H1 (cell line): ENCODE measurements at regions not wholly inside any gene's neighbourhood (a gene's known extent, or its start where the extent isn't known, plus 50 kb on each side); places are given as distances from the start of the nearest gene placed in this dataset.

Experiments used
- CTCF ChIA-PET: fragments of 300-600 bp; sonication (Branson Sonifier 250); formaldehyde crosslinking; loops from one replicate; lab custom pipeline; 2021; ENCODE audit not compliant: partially characterized antibody; lab: Charles Lee
- POLR2A ChIA-PET: fragments of 300-600 bp; sonication (Branson Sonifier 250); formaldehyde crosslinking; loops from one replicate; lab custom pipeline; 2021; ENCODE audit warnings: inconsistent platforms; ENCODE audit not compliant: partially characterized antibody; lab: Charles Lee
- DNase-seq, 2 experiments: peaks; one replicate each; pipeline versions ENCODE4 v3.0.0 to v3.0.0-alpha.2; 2010 to 2022; ENCODE audit warnings: low spot score in 2 of 2, low read depth in 1 of 2, mixed read lengths in 1 of 2
- FAIRE-seq: peaks from 2 replicates; lab custom pipeline; 2011; peaks lifted over from hg19 to GRCh38; lab: Jason Lieb, UNC
- H2AFZ ChIP-seq: 2 replicates; pipeline ENCODE4 v1.8.1; 2012; ENCODE audit warnings: low read length, inconsistent platforms
- H2AK5ac ChIP-seq: 2 replicates; pipeline ENCODE4 v1.6.1; 2013; ENCODE audit warnings: low read depth, low read length
- H2BK120ac ChIP-seq: replicated peaks from 2 replicates; pipeline ENCODE3; 2013; ENCODE audit warnings: low read depth, low read length, inconsistent platforms
- H2BK12ac ChIP-seq: 2 replicates; pipeline ENCODE4 v1.6.1; 2013; ENCODE audit warnings: low read depth, low read length
- H2BK15ac ChIP-seq: 2 replicates; pipeline ENCODE4 v1.6.1; 2013; ENCODE audit warnings: low read length
- H2BK20ac ChIP-seq: 2 replicates; pipeline ENCODE4 v1.6.1; 2013; ENCODE audit warnings: low read length
- H2BK5ac ChIP-seq: 2 replicates; pipeline ENCODE4 v1.6.1; 2013; ENCODE audit warnings: low read depth, low read length
- H3K14ac ChIP-seq: 2 replicates; pipeline ENCODE4 v1.6.1; 2013; ENCODE audit warnings: inconsistent platforms; ENCODE audit not compliant: insufficient read length
- H3K18ac ChIP-seq: 2 replicates; pipeline ENCODE4 v1.6.1; 2013; ENCODE audit warnings: low read length; ENCODE audit errors: extremely low read depth
- H3K23ac ChIP-seq: 2 replicates; pipeline ENCODE4 v1.6.1; 2013; ENCODE audit warnings: inconsistent platforms; ENCODE audit not compliant: insufficient read length
- H3K23me2 ChIP-seq: 2 replicates; pipeline ENCODE4 v1.6.1; 2013; ENCODE audit warnings: low read depth, low read length
- H3K27ac ChIP-seq: 2 replicates; pipeline ENCODE4 v1.6.1; 2011; ENCODE audit warnings: low read depth, low read length, inconsistent platforms
- H3K27me3 ChIP-seq, 4 experiments: replicated peaks in 1 of 4; 1 replicate in 1 of 4; 2 replicates in 3 of 4; pipeline versions ENCODE4 v1.6.1 to v1.8.1; 2011 to 2013; ENCODE audit warnings: low read length in 3 of 4, mild to moderate bottlenecking in 3 of 4, inconsistent platforms in 2 of 4, mixed read lengths in 2 of 4, moderate library complexity in 1 of 4; ENCODE audit not compliant: control insufficient read depth in 3 of 4, insufficient read depth in 3 of 4; ENCODE audit errors: extremely low read depth in 1 of 4
- H3K36me3 ChIP-seq, 4 experiments: 2 replicates each; pipeline versions ENCODE4 v1.6.1 to v1.8.1; 2011 to 2013; ENCODE audit warnings: mild to moderate bottlenecking in 4 of 4, low read length in 3 of 4, moderate library complexity in 2 of 4, control low read depth in 1 of 4, inconsistent platforms in 1 of 4; ENCODE audit not compliant: insufficient read depth in 4 of 4, control insufficient read depth in 2 of 4
- H3K4ac ChIP-seq: replicated peaks from 2 replicates; pipeline ENCODE3; 2013; ENCODE audit warnings: low read length, low read depth, mixed read lengths, inconsistent platforms; ENCODE audit not compliant: insufficient read length
- H3K4me1 ChIP-seq, 4 experiments: replicated peaks in 1 of 4; 1 replicate in 1 of 4; 2 replicates in 3 of 4; pipeline versions ENCODE4 v1.6.1 to v1.8.1; 2011 to 2013; ENCODE audit warnings: low read length in 3 of 4, inconsistent platforms in 2 of 4, mixed read lengths in 1 of 4; ENCODE audit not compliant: insufficient read depth in 4 of 4, control insufficient read depth in 3 of 4
- H3K4me2 ChIP-seq, 2 experiments: 2 replicates each; pipeline versions ENCODE4 v1.6.1 to v1.8.1; 2011 to 2013; ENCODE audit warnings: low read depth in 2 of 2, low read length in 2 of 2, control low read depth in 1 of 2, inconsistent platforms in 1 of 2, mild to moderate bottlenecking in 1 of 2; ENCODE audit not compliant: insufficient read depth in 1 of 2
- H3K4me3 ChIP-seq, 4 experiments: fragments of 200-600, 300-600 bp in 1 of 4; sonication (generic), shearing (Covaris generic), sonication (Bioruptor Twin) in 1 of 4; 2 replicates each; pipeline versions ENCODE4 v1.5.1 to v1.8.1; 2011 to 2016; ENCODE audit warnings: low read length in 4 of 4, low read depth in 3 of 4, control low read depth in 2 of 4, inconsistent platforms in 2 of 4, mild to moderate bottlenecking in 2 of 4, mixed read lengths in 1 of 4, moderate library complexity in 1 of 4; ENCODE audit not compliant: insufficient read depth in 2 of 4; ENCODE audit errors: extremely low read depth in 1 of 4
- H3K56ac ChIP-seq: replicated peaks from 2 replicates; pipeline ENCODE3; 2013; ENCODE audit warnings: low read depth, mild to moderate bottlenecking, mixed read lengths, low read length, inconsistent platforms; ENCODE audit not compliant: insufficient read length
- H3K79me1 ChIP-seq: 2 replicates; pipeline ENCODE4 v1.6.1; 2013; ENCODE audit warnings: low read depth, low read length, control low read depth
- H3K79me2 ChIP-seq, 2 experiments: 2 replicates each; pipeline versions ENCODE4 v1.6.1 to v1.8.1; 2012 to 2013; ENCODE audit warnings: low read length in 2 of 2, mild to moderate bottlenecking in 2 of 2, inconsistent platforms in 1 of 2; ENCODE audit not compliant: insufficient read depth in 2 of 2, control insufficient read depth in 1 of 2
- H3K9ac ChIP-seq, 4 experiments: replicated peaks in 1 of 4; 1 replicate in 1 of 4; 2 replicates in 3 of 4; pipeline versions ENCODE4 v1.6.1 to v1.8.1; 2011 to 2013; ENCODE audit warnings: low read depth in 3 of 4, low read length in 3 of 4, control low read depth in 2 of 4, mild to moderate bottlenecking in 2 of 4, moderate library complexity in 2 of 4, inconsistent platforms in 1 of 4; ENCODE audit errors: extremely low read depth in 1 of 4
- H3K9me3 ChIP-seq, 2 experiments: 2 replicates each; pipeline versions ENCODE4 v1.6.1 to v1.8.1; 2012 to 2013; ENCODE audit warnings: mild to moderate bottlenecking in 2 of 2, moderate library complexity in 2 of 2, control low read depth in 1 of 2, inconsistent platforms in 1 of 2, low read depth in 1 of 2, low read length in 1 of 2, mixed read lengths in 1 of 2; ENCODE audit not compliant: insufficient read depth in 2 of 2
- H4K20me1 ChIP-seq, 2 experiments: replicated peaks in 1 of 2; 2 replicates each; pipeline versions ENCODE3 to v1.8.1; 2011 to 2013; ENCODE audit warnings: inconsistent platforms in 2 of 2, low read length in 2 of 2, mild to moderate bottlenecking in 1 of 2; ENCODE audit not compliant: insufficient read depth in 2 of 2, control insufficient read depth in 1 of 2
- H4K5ac ChIP-seq: 2 replicates; pipeline ENCODE4 v1.6.1; 2013; ENCODE audit warnings: low read length, low read depth, mixed read lengths, inconsistent platforms; ENCODE audit not compliant: insufficient read length
- H4K8ac ChIP-seq: 2 replicates; pipeline ENCODE4 v1.8.0; 2013; ENCODE audit warnings: mild to moderate bottlenecking, moderate library complexity, low read length, inconsistent platforms; ENCODE audit not compliant: insufficient read depth; ENCODE audit errors: extremely low read depth
- H4K91ac ChIP-seq: replicated peaks from 2 replicates; pipeline ENCODE3; 2013; ENCODE audit warnings: low read length, mixed read lengths, inconsistent platforms; ENCODE audit not compliant: insufficient read length
- ATF2 ChIP-seq: IDR thresholded peaks from 2 replicates; pipeline ENCODE4 v1.6.1; 2012; ENCODE audit warnings: low read length, inconsistent platforms
- BACH1 ChIP-seq: IDR thresholded peaks from 2 replicates; pipeline ENCODE4 v1.6.1; 2012; ENCODE audit warnings: low read length, improper control_type of control experiment
- CHD2 ChIP-seq: IDR thresholded peaks from 2 replicates; pipeline ENCODE4 v1.6.1; 2012; ENCODE audit warnings: low read length, improper control_type of control experiment
- HDAC2 ChIP-seq, 2 experiments: fragments of 300-600 bp in 1 of 2; sonication (generic) in 1 of 2; IDR thresholded peaks; 2 replicates each; pipeline ENCODE4 v1.6.1; 2011 to 2012; ENCODE audit warnings: low read depth in 2 of 2, low read length in 2 of 2, mild to moderate bottlenecking in 2 of 2, moderate library complexity in 2 of 2, borderline replicate concordance in 1 of 2, inconsistent platforms in 1 of 2
- NANOG ChIP-seq: IDR thresholded peaks from 2 replicates; pipeline ENCODE4 v1.6.1; 2011; ENCODE audit warnings: low read length, low read depth, mild to moderate bottlenecking, inconsistent platforms; ENCODE audit not compliant: insufficient read depth, poor library complexity, severe bottlenecking
- NRF1 ChIP-seq: IDR thresholded peaks from 2 replicates; pipeline ENCODE4 v1.6.1; 2011; ENCODE audit warnings: mild to moderate bottlenecking, low read depth, low read length, improper control_type of control experiment
- PHF8 ChIP-seq: fragments of 200-600 bp; sonication (generic); conservative IDR thresholded peaks from 2 replicates; pipeline ENCODE4 v1.7.1; 2012; ENCODE audit warnings: low read depth, mild to moderate bottlenecking, inconsistent platforms, low read length, moderate library complexity
- POU5F1 ChIP-seq: IDR thresholded peaks from 2 replicates; pipeline ENCODE4 v1.6.1; 2011; ENCODE audit warnings: low read depth, mild to moderate bottlenecking, low read length, moderate library complexity
- RBBP5 ChIP-seq: IDR thresholded peaks from 2 replicates; pipeline ENCODE4 v1.7.1; 2012; ENCODE audit warnings: low read depth, mild to moderate bottlenecking, inconsistent platforms, low read length, moderate library complexity, borderline replicate concordance
- SIRT6 ChIP-seq: IDR thresholded peaks from one replicate; pipeline ENCODE4 v1.7.1; 2012; ENCODE audit warnings: low read length, inconsistent platforms
- SRF ChIP-seq: IDR thresholded peaks from 2 replicates; pipeline ENCODE4 v1.6.1; 2011; ENCODE audit warnings: mild to moderate bottlenecking, low read depth, low read length, moderate library complexity
- TAF1 ChIP-seq: IDR thresholded peaks from 2 replicates; pipeline ENCODE4 v1.6.1; 2011; ENCODE audit warnings: mild to moderate bottlenecking, low read depth, low read length
- USF2 ChIP-seq: IDR thresholded peaks from 2 replicates; pipeline ENCODE4 v1.6.1; 2011; ENCODE audit warnings: low read length, improper control_type of control experiment
- WGBS, 2 experiments: shearing (Covaris generic) in 1 of 2; methylation state at CpG; one replicate each; pipeline versions ENCODE4 v1.1.6 to v1.1.7; 2013 to 2015; ENCODE audit warnings: low lambda C conversion rate in 2 of 2, mixed read lengths in 2 of 2, inconsistent platforms in 1 of 2, low coverage in 1 of 2, missing lambda C conversion rate in 1 of 2; ENCODE audit not compliant: insufficient replicate concordance in 2 of 2, insufficient coverage in 1 of 2, insufficient read length in 1 of 2; ENCODE audit errors: extremely low coverage in 1 of 2, missing lambda C conversion rate in 1 of 2; 5-methylcytosine and 5-hydroxymethylcytosine counted together

GRCh38 chr1:103901072-103901471 lies 151.4 kb downstream of the AMY1C start:
- H2AFZ ChIP-seq = no peak overlapping the region
- H3K9me3 ChIP-seq = no peaks in the 10 kb centered on the region
- H3K4ac ChIP-seq = no peak overlapping the region
- whole genome bisulfite sequencing, 2 experiments = 95% methylated on average over 4 of the region's 4 CpGs; no CpG with 5 or more reads in 1 of the 2 experiments
- no peaks in the 10 kb centered on the region for H3K23me2 ChIP-seq
- no peak overlapping the region for H2BK12ac ChIP-seq
- H4K8ac ChIP-seq = no peak overlapping the region
- no peaks in the 10 kb centered on the region for H4K20me1 ChIP-seq
- no peak overlapping the region for H3K14ac ChIP-seq
- H3K9ac ChIP-seq = no peak overlapping the region
- DNase-seq (no peak), FAIRE-seq (no peak)
- H3K27ac ChIP-seq = no peak overlapping the region
- no peak overlapping the region for H3K56ac ChIP-seq
- CTCF ChIA-PET = no interaction called here
- no peaks in the 10 kb centered on the region for H3K27me3 ChIP-seq
- no peaks in the 10 kb centered on the region for H3K79me1 ChIP-seq
- no peak overlapping the region for H4K5ac ChIP-seq
- H3K18ac ChIP-seq = no peak overlapping the region
- H4K91ac ChIP-seq = no peak overlapping the region
- no peak overlapping the region for H2AK5ac ChIP-seq
- no peak overlapping the region for H2BK5ac ChIP-seq
- H3K36me3 ChIP-seq = no peaks in the 10 kb centered on the region
- H2BK20ac ChIP-seq = no peak overlapping the region
- H3K4me2 ChIP-seq = no peak overlapping the region
- H2BK15ac ChIP-seq = no peak overlapping the region
- no peaks in the 10 kb centered on the region for H3K79me2 ChIP-seq
- H3K4me3 ChIP-seq = no peak overlapping the region
- no peaks in the 10 kb centered on the region for H3K4me1 ChIP-seq
- no peak overlapping the region for H2BK120ac ChIP-seq
- POLR2A ChIA-PET = no interaction called here
- H3K23ac ChIP-seq = no peak overlapping the region
- TF ChIP-seq HDAC2 (IDR thresholded peaks at IDR 0.05; ENCODE audit: borderline replicate concordance in 1 of 2, low read depth in 2 of 2, low read length in 2 of 2) = no peak
- TF ChIP-seq ATF2 = no peak
- no peak for TF ChIP-seq PHF8
- TF ChIP-seq CHD2 = no peak
- no peak for TF ChIP-seq SIRT6
- TF ChIP-seq BACH1 = no peak
- no peak for TF ChIP-seq POU5F1
- no peak for TF ChIP-seq SRF
- TF ChIP-seq USF2 = no peak
- no peak for TF ChIP-seq RBBP5
- no peak for TF ChIP-seq NANOG
- TF ChIP-seq NRF1 = no peak
- TF ChIP-seq TAF1 = no peak
